Fibroblast of the aortic adventitia (primary cell): ENCODE measurements at regions not wholly inside any gene's neighbourhood (a gene's known extent, or its start where the extent isn't known, plus 50 kb on each side); places are given as distances from the start of the nearest gene placed in this dataset.

ENCODE experiments used
- DNase-seq: peaks from one replicate; pipeline ENCODE4 v3.0.0-alpha.2; 2010; ENCODE audit warnings: low read depth
- H3K4me3 ChIP-seq: 2 replicates; pipeline ENCODE4 v1.5.1; 2011; ENCODE audit warnings: low read depth, mild to moderate bottlenecking, control low read depth, low read length, moderate library complexity
- TF ChIP-seq, protein P1 (sequence below): IDR thresholded peaks from 2 replicates; pipeline ENCODE4 v1.5.1; 2011; ENCODE audit warnings: mild to moderate bottlenecking, low read length, control low read depth, inconsistent platforms; ENCODE audit not compliant: insufficient read depth

GRCh38 chr11:82303671-82304070 is 430.0 kb downstream of the FAM181B start:
- no peak for DNase-seq
- TF ChIP-seq, protein P1, sequence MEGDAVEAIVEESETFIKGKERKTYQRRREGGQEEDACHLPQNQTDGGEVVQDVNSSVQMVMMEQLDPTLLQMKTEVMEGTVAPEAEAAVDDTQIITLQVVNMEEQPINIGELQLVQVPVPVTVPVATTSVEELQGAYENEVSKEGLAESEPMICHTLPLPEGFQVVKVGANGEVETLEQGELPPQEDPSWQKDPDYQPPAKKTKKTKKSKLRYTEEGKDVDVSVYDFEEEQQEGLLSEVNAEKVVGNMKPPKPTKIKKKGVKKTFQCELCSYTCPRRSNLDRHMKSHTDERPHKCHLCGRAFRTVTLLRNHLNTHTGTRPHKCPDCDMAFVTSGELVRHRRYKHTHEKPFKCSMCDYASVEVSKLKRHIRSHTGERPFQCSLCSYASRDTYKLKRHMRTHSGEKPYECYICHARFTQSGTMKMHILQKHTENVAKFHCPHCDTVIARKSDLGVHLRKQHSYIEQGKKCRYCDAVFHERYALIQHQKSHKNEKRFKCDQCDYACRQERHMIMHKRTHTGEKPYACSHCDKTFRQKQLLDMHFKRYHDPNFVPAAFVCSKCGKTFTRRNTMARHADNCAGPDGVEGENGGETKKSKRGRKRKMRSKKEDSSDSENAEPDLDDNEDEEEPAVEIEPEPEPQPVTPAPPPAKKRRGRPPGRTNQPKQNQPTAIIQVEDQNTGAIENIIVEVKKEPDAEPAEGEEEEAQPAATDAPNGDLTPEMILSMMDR = no peak
- H3K4me3 ChIP-seq = no peak overlapping the region

DNA sequence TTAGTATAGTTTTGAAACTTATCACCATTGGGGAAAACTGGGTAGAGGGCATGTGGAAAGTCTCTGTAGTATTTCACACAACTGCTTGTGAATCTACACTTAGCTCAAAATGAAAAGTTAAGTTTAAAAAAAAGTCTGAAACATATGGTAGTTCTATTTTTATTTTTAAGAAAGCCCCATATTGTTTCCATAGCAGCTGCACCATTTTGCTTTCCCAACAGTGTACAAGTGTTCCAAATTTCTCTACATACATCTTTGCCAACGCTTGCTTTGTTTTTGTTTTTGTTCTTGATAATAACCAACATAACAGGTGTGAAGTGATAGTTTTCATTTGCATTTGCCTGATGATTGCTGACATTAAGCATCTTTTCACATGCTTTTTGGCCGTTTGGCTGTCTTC is 445.2 kb downstream of the FAM181B start:
- TF ChIP-seq, protein P1 = no peak
- H3K4me3 ChIP-seq = no peak overlapping the region
- DNase-seq = no peak

DNA sequence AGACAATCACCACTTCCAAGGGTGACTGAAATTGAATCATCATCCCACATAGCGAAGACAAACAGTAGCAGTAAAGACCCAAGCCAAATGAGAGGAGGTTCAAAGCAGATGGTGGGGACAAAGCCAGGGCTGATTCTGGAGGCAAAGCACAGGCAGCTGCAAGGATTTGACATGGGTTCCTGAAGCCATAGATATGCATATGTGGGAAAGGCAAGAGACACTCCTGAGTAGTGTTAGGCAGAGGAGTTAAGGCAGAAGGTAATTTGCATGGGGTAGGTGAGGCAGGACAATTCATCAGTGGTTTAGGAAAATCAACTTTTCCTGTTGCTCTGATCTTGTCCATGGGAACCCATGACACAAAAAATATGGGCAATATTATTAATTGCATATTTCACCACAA is 462.8 kb downstream of the FAM181B start:
- TF ChIP-seq, protein P1 = no peak
- DNase-seq = no peak
- no peak overlapping the region for H3K4me3 ChIP-seq

DNA sequence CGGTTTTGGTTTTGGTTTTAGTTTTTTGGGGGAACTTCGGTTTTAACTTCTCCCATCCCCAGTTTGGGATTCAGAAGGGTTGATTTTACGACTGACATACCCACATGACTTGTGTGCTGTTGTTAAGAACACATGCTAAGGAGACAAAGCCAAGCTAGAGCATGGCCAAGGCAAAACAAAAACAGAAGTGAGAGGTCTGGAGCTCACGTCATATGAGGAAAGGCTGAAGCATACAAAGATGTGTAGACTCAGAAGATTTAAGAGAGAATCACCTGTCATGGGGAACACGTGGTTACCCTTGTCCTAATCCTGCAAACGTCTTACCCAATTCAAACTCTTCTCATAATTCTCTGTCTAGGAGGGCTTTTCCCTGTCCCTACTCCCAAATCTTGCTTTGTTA is 465.0 kb downstream of the FAM181B start:
- H3K4me3 ChIP-seq = no peak overlapping the region
- TF ChIP-seq, protein P1 = no peak
- no peak for DNase-seq

DNA sequence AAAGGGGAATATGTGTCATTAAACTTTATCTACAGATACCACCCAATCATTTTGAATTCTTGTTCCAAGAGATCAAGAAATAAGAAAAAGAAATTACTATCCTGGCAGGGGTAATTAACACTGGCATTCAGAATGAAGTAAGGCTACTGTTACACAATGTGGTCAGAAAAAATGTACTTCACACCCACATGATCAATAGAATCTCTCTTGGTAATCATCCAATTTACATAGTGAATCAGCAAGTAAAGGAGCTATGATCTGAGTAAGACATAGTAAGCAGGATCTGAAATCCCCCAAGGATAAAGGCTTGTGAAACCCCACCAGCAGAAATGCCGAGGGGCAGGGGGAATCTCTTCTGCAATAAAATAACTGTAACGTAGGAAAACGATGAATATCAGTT is 466.5 kb downstream of the FAM181B start:
- TF ChIP-seq, protein P1 = no peak
- DNase-seq = no peak
- no peak overlapping the region for H3K4me3 ChIP-seq

DNA sequence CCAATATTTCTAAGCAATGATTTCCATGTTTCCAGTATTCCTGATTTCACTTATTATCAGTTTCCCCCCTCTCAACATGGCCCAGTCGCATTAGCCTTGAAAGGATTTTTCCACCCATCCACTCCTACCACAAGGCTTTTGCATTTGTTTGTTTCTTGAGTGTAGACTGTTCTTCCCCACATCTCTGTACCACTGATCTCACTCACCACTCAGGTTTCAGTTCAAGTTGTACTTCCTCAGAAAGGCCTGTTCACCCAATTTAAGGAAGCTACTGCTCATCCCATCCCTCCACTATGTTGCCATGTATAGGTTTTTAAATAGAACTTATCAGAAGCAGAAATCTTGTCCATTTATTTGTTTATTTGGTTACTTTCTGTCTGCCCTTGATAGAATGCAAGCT is 472.3 kb downstream of the FAM181B start:
- TF ChIP-seq, protein P1 = no peak
- no peak overlapping the region for H3K4me3 ChIP-seq
- DNase-seq = no peak

DNA sequence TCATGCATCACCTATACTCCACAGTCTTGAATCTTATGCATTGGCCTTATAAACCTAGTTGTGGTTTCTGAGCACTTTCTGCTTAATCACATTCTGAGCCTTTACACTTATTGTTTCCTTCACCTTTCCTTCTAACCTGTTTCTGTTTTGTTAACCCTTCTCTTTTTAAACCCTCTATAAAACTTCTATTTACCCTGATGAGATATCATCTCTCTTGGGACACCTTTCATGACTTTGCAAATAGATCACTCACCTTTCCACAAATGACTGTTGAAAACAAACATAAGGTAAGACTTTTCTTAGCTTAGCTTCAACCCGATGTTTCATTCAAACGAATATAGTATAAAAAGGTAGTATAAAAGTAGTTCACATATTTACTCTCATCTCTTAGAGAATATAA is 483.6 kb downstream of the FAM181B start:
- DNase-seq = no peak
- no peak overlapping the region for H3K4me3 ChIP-seq
- TF ChIP-seq, protein P1 = no peak
